H9 (cell line): ENCODE measurements at regions not wholly inside any gene's neighbourhood (a gene's known extent, or its start where the extent isn't known, plus 50 kb on each side); places are given as distances from the start of the nearest gene placed in this dataset.

Experiments
- DNase-seq: peaks from one replicate; pipeline ENCODE4 v3.0.0-alpha.2; 2017
- H2AFZ ChIP-seq: one replicate; pipeline ENCODE4 v1.6.1; 2013; ENCODE audit warnings: mild to moderate bottlenecking, low read length, control low read depth, moderate library complexity
- H2AK5ac ChIP-seq: 2 replicates; pipeline ENCODE4 v1.6.1; 2013; ENCODE audit warnings: low read length, control low read depth, mixed read lengths; ENCODE audit not compliant: insufficient read length
- H2BK120ac ChIP-seq: one replicate; pipeline ENCODE4 v1.6.1; 2013; ENCODE audit warnings: low read depth, mild to moderate bottlenecking, low read length, control low read depth, inconsistent platforms; ENCODE audit not compliant: poor library complexity, severe bottlenecking
- H2BK12ac ChIP-seq: 2 replicates; pipeline ENCODE4 v1.6.1; 2013; ENCODE audit warnings: low read length, control low read depth, mixed read lengths, low read depth; ENCODE audit not compliant: insufficient read length
- H2BK15ac ChIP-seq: 2 replicates; pipeline ENCODE4 v1.6.1; 2013; ENCODE audit warnings: low read depth, low read length, control low read depth
- H2BK20ac ChIP-seq: one replicate; pipeline ENCODE4 v1.6.1; 2013; ENCODE audit warnings: low read depth, mild to moderate bottlenecking, low read length, control low read depth, inconsistent platforms; ENCODE audit not compliant: poor library complexity, severe bottlenecking
- H2BK5ac ChIP-seq: 2 replicates; pipeline ENCODE4 v1.6.1; 2013; ENCODE audit warnings: low read length, control low read depth, mixed read lengths; ENCODE audit not compliant: insufficient read length
- H3K14ac ChIP-seq: 2 replicates; pipeline ENCODE4 v1.6.1; 2013; ENCODE audit warnings: low read length, control low read depth; ENCODE audit not compliant: insufficient read depth
- H3K18ac ChIP-seq: 2 replicates; pipeline ENCODE4 v1.6.1; 2013; ENCODE audit warnings: low read depth, mild to moderate bottlenecking, mixed read lengths, low read length, control low read depth; ENCODE audit not compliant: insufficient read length
- H3K23ac ChIP-seq: 2 replicates; pipeline ENCODE4 v1.6.1; 2013; ENCODE audit warnings: low read length, control low read depth, mixed read lengths, low read depth; ENCODE audit not compliant: insufficient read length
- H3K23me2 ChIP-seq: 2 replicates; pipeline ENCODE4 v1.6.1; 2013; ENCODE audit warnings: low read depth, mild to moderate bottlenecking, mixed read lengths, low read length, control low read depth; ENCODE audit not compliant: insufficient read length, poor library complexity, severe bottlenecking
- H3K27ac ChIP-seq: 2 replicates; pipeline ENCODE4 v1.5.1; 2013; ENCODE audit warnings: low read length, control low read depth, mixed read lengths, low read depth; ENCODE audit not compliant: insufficient read length
- H3K27me3 ChIP-seq: 2 replicates; pipeline ENCODE4 v1.6.1; 2013; ENCODE audit warnings: low read length, control low read depth, inconsistent platforms; ENCODE audit not compliant: insufficient read depth
- H3K4ac ChIP-seq: 2 replicates; pipeline ENCODE4 v1.6.1; 2013; ENCODE audit warnings: low read depth, mild to moderate bottlenecking, control low read depth, inconsistent platforms, low read length, moderate library complexity
- H3K4me1 ChIP-seq: 2 replicates; pipeline ENCODE4 v1.6.1; 2013; ENCODE audit warnings: low read length, control low read depth, inconsistent platforms; ENCODE audit not compliant: insufficient read depth
- H3K4me2 ChIP-seq: 2 replicates; pipeline ENCODE4 v1.6.1; 2013; ENCODE audit warnings: low read length, control low read depth, mixed read lengths; ENCODE audit not compliant: insufficient read length, insufficient read depth
- H3K56ac ChIP-seq: 2 replicates; pipeline ENCODE4 v1.6.1; 2013; ENCODE audit warnings: low read depth, mild to moderate bottlenecking, mixed read lengths, low read length, control low read depth; ENCODE audit not compliant: insufficient read length
- H3K79me1 ChIP-seq: 2 replicates; pipeline ENCODE4 v1.6.1; 2013; ENCODE audit warnings: low read depth, mild to moderate bottlenecking, moderate library complexity, low read length, control low read depth, inconsistent platforms; ENCODE audit not compliant: insufficient read depth, poor library complexity, severe bottlenecking
- H3K79me2 ChIP-seq: 2 replicates; pipeline ENCODE4 v1.6.1; 2013; ENCODE audit warnings: low read length, control low read depth, inconsistent platforms; ENCODE audit not compliant: insufficient read depth
- H3K9ac ChIP-seq: 2 replicates; pipeline ENCODE4 v1.6.1; 2013; ENCODE audit warnings: low read length, control low read depth, mixed read lengths; ENCODE audit not compliant: insufficient read length; ENCODE audit errors: extremely low read depth
- H3K9me3 ChIP-seq: one replicate; pipeline ENCODE4 v1.6.1; 2013; ENCODE audit warnings: low read depth, low read length, inconsistent platforms; ENCODE audit not compliant: control insufficient read depth
- H3T11ph ChIP-seq: one replicate; pipeline ENCODE4 v1.6.1; 2013; ENCODE audit warnings: mild to moderate bottlenecking, low read length, control low read depth, inconsistent platforms
- H4K20me1 ChIP-seq: one replicate; pipeline ENCODE4 v1.6.1; 2013; ENCODE audit not compliant: control insufficient read depth, insufficient read length, insufficient read depth
- H4K5ac ChIP-seq: 2 replicates; pipeline ENCODE4 v1.6.1; 2013; ENCODE audit warnings: low read depth, mild to moderate bottlenecking, mixed read lengths, low read length, control low read depth; ENCODE audit not compliant: insufficient read length
- H4K8ac ChIP-seq: replicated peaks from 2 replicates; pipeline ENCODE4 v1.6.1; 2013; ENCODE audit warnings: low read length, control low read depth, mixed read lengths, low read depth; ENCODE audit not compliant: insufficient read length
- H4K91ac ChIP-seq: 2 replicates; pipeline ENCODE4 v1.6.1; 2013; ENCODE audit warnings: low read depth, mild to moderate bottlenecking, moderate library complexity, mixed read lengths, low read length, control low read depth; ENCODE audit not compliant: insufficient read length
- H3K27ac Mint-ChIP-seq, 3 experiments: 2 replicates in 2 of 3; 3 replicates in 1 of 3; pipeline ENCODE4 v1.8.0; 2020 to 2021; ENCODE audit warnings: mixed read lengths in 3 of 3, mild to moderate bottlenecking in 1 of 3, moderate library complexity in 1 of 3
- H3K27me3 Mint-ChIP-seq: 2 replicates; pipeline ENCODE4 v1.8.0; 2021; ENCODE audit warnings: low read depth, mild to moderate bottlenecking, moderate library complexity, mixed read lengths
- H3K36me3 Mint-ChIP-seq, 3 experiments: 2 replicates in 2 of 3; 3 replicates in 1 of 3; pipeline ENCODE4 v1.8.0; 2020 to 2021; ENCODE audit warnings: low read depth in 3 of 3, mixed read lengths in 3 of 3; ENCODE audit not compliant: insufficient read depth in 1 of 3
- H3K4me1 Mint-ChIP-seq, 2 experiments: 2 replicates each; pipeline ENCODE4 v1.8.0; 2020; ENCODE audit warnings: mixed read lengths in 2 of 2
- H3K4me3 Mint-ChIP-seq, 2 experiments: 2 replicates in 1 of 2; 3 replicates in 1 of 2; pipeline ENCODE4 v1.8.0; 2020 to 2021; ENCODE audit warnings: mild to moderate bottlenecking in 2 of 2, mixed read lengths in 2 of 2, moderate library complexity in 1 of 2
- H3K9me3 Mint-ChIP-seq, 2 experiments: 2 replicates in 1 of 2; 3 replicates in 1 of 2; pipeline ENCODE4 v1.8.0; 2020; ENCODE audit warnings: mild to moderate bottlenecking in 2 of 2, mixed read lengths in 2 of 2, moderate library complexity in 1 of 2
- CTCF ChIP-seq: fragments of 200-600 bp; sonication (generic); conservative IDR thresholded peaks from 3 replicates; pipeline ENCODE4 v1.8.0; 2021; ENCODE audit warnings: antibody characterized with exemption, mild to moderate bottlenecking
- WGBS: extraction: QIAGEN DNeasy Blood & Tissue Kit; methylation state at CpG from one replicate; pipeline ENCODE4 v1.1.7; 2013; ENCODE audit warnings: missing lambda C conversion rate, low lambda C conversion rate, mixed read lengths; ENCODE audit not compliant: insufficient read length; ENCODE audit errors: extremely low coverage; 5-methylcytosine and 5-hydroxymethylcytosine counted together

- no peak overlapping the region for H2AFZ ChIP-seq
- H3K4me2 ChIP-seq = no peak overlapping the region
- no peak overlapping the region for H2BK20ac ChIP-seq
- no peaks in the 10 kb centered on the region for H3K27me3 ChIP-seq
- no peaks in the 10 kb centered on the region for H3K79me1 ChIP-seq
- no peaks in the 10 kb centered on the region for H3K4me1 ChIP-seq
- H2BK120ac ChIP-seq = no peak overlapping the region
- H2AK5ac ChIP-seq = no peak overlapping the region
- H4K5ac ChIP-seq = no peak overlapping the region
- H3K9ac ChIP-seq = no peak overlapping the region
- no peak for TF ChIP-seq CTCF
- H3K14ac ChIP-seq = no peak overlapping the region
- H3K9me3 Mint-ChIP-seq = peaks cover 8 to 23% of the 10 kb centered on the region in 2 experiments
- no peak for DNase-seq
- no peak overlapping the region for H2BK15ac ChIP-seq
- H2BK5ac ChIP-seq = no peak overlapping the region
- H3K18ac ChIP-seq = no peak overlapping the region
- H3K4me1 Mint-ChIP-seq = no peaks in the 10 kb centered on the region
- H3K36me3 Mint-ChIP-seq = peaks cover 0 to 5% (median 3%) of the 10 kb centered on the region in 3 experiments; a peak in 4 of 7 replicates
- no peaks in the 10 kb centered on the region for H3K79me2 ChIP-seq
- no peak overlapping the region for H3K4ac ChIP-seq
- no peak overlapping the region for H3K27ac ChIP-seq
- H3T11ph ChIP-seq = no peak overlapping the region
- H4K8ac ChIP-seq = no peak overlapping the region
- H3K23ac ChIP-seq = no peak overlapping the region
- no peak overlapping the region for H4K91ac ChIP-seq
- H2BK12ac ChIP-seq = no peak overlapping the region
- no peak overlapping the region for H3K56ac ChIP-seq
- H3K23me2 ChIP-seq = no peaks in the 10 kb centered on the region
- H3K27me3 Mint-ChIP-seq = no peaks in the 10 kb centered on the region
- H3K27ac Mint-ChIP-seq = no peak overlapping the region
- H3K9me3 ChIP-seq = peaks cover 69% of the 10 kb centered on the region
- no peaks in the 10 kb centered on the region for H4K20me1 ChIP-seq
- no peak overlapping the region for H3K4me3 Mint-ChIP-seq
- WGBS = no CpG with 5 or more reads among the region's 1 CpG
These were observed 124.1 kb upstream of the GOLGA6L6 start for GRCh38 chr15:20665653-20666052.
